Prostate gland (tissue), 2 donors: ENCODE measurements at regions not wholly inside any gene's neighbourhood (a gene's known extent, or its start where the extent isn't known, plus 50 kb on each side); places are given as distances from the start of the nearest gene placed in this dataset.

Source experiments
- DNase-seq: peaks from one replicate; pipeline ENCODE4 v3.0.0-alpha.2; 2019; ENCODE audit warnings: low spot score
- H3K27ac ChIP-seq, 2 donors: fragments of 200-600 bp; sonication (generic); 2 replicates each; pipeline ENCODE4 v1.5.1; 2017 to 2019
- H3K27me3 ChIP-seq: fragments of 200-600 bp; sonication (generic); replicated peaks from 2 replicates; pipeline ENCODE4 v1.5.1; 2019; ENCODE audit not compliant: insufficient read depth
- H3K36me3 ChIP-seq, 2 donors: fragments of 200-600 bp; sonication (generic); 1 replicate in 1 of 2; 2 replicates in 1 of 2; pipeline versions ENCODE4 v1.5.1 to v1.8.1; 2017 to 2019
- H3K4me1 ChIP-seq: fragments of 200-600 bp; sonication (generic); replicated peaks from 2 replicates; pipeline ENCODE4 v1.5.1; 2019
- H3K4me3 ChIP-seq, 2 donors: fragments of 200-600 bp; sonication (generic); 2 replicates each; pipeline ENCODE4 v1.5.1; 2017 to 2019
- H3K9me3 ChIP-seq: fragments of 200-600 bp; sonication (generic); 2 replicates; pipeline ENCODE4 v1.5.1; 2017
- POLR2A ChIP-seq: fragments of 450-650 bp; IDR thresholded peaks from one replicate; pipeline ENCODE4 v1.6.1; 2016; ENCODE audit warnings: antibody characterized with exemption, mild to moderate bottlenecking
- POLR2AphosphoS5 ChIP-seq: sonication (generic); formaldehyde crosslinking; IDR thresholded peaks from one replicate; pipeline ENCODE4 v1.6.1; 2017; ENCODE audit warnings: antibody characterized with exemption
- WGBS: methylation state at CpG from one replicate; pipeline ENCODE4 v1.1.5; 2018; 5-methylcytosine and 5-hydroxymethylcytosine counted together
- intact Hi-C: fragments of 100-400 bp; cut with DNase I; formaldehyde crosslinking; loops from one replicate; pipeline ENCODE4 v1.14.2; 2022
- TF ChIP-seq, protein P1 (sequence below), 4 experiments: fragments of 200-600 bp in 2 of 4; fragments of 450-650 bp in 2 of 4; sonication (generic) in 2 of 4; IDR thresholded peaks; 1 replicate in 3 of 4; 2 replicates in 1 of 4; pipeline ENCODE4 v1.5.1; 2016 to 2019; ENCODE audit warnings: antibody characterized with exemption in 4 of 4, mild to moderate bottlenecking in 2 of 4, moderate library complexity in 2 of 4

DNA sequence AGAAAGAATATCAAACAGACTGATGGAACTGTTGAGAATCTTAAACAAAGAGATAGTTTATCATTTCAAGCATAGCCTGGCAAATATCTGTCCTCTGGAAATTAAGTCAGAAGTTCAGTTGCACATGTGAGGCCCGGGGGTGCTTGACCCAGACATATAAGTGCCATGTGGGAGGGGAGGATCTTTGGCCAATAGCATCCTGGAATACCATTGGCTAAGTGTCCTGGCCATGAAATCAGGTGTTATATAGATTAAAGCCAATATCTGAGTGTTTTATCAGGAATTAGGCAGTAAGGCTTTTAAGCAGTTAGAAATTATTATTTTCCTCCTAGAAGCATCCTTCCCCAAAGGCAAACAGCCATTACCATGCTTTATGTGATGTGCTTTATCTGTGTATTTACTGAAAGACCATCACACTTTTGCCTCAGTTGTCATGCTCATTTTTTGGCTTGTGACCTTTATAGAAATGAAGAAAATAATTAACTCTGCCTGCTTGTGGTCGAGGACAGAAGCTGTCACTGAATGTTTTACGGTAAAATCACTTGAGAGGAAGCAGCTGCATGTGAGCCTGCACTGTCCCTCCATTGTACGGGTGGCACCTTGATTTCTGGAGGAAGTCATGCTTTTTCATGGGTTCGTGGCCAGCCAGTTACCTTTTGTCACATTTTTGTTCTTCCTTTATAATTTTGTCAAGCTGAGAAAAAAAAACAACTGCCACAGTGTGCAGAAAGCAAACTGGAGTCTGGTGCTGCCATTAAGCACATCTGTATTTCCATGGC is 259.9 kb upstream of the FMN2 start:
- intact Hi-C loops = no loop called here
- no peak overlapping the region for H3K4me3 ChIP-seq

DNA sequence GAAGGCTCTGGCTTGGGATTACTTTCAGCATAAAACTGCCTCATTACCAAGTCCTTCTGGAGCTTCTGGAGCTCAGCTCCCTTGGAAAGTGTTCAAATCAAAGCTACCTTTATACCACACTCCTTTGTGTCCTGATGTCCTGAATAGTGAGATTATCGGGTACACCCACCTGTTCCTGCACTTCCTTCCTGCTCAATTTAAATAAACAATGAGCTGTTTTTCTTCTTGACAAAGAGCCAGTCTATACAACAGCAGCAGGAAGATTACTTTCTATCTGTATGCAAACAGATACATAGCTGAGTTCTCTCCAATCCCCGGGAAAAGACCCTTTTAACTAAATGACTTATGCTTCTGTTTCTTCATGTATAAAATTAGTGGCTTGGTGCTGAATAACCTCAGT is 258.0 kb upstream of the FMN2 start:
- 27% methylated on average over 2 of the region's 2 CpGs for WGBS
- no peak for DNase-seq

More for the DNA sequence above, 259.9 kb upstream of the FMN2 start:
- no peaks in the 10 kb centered on the region for H3K4me1 ChIP-seq
- H3K36me3 ChIP-seq = no peaks in the 10 kb centered on the region
- DNase-seq = no peak
- WGBS = 58% methylated on average over 5 of the region's 5 CpGs
- TF ChIP-seq, protein P1, sequence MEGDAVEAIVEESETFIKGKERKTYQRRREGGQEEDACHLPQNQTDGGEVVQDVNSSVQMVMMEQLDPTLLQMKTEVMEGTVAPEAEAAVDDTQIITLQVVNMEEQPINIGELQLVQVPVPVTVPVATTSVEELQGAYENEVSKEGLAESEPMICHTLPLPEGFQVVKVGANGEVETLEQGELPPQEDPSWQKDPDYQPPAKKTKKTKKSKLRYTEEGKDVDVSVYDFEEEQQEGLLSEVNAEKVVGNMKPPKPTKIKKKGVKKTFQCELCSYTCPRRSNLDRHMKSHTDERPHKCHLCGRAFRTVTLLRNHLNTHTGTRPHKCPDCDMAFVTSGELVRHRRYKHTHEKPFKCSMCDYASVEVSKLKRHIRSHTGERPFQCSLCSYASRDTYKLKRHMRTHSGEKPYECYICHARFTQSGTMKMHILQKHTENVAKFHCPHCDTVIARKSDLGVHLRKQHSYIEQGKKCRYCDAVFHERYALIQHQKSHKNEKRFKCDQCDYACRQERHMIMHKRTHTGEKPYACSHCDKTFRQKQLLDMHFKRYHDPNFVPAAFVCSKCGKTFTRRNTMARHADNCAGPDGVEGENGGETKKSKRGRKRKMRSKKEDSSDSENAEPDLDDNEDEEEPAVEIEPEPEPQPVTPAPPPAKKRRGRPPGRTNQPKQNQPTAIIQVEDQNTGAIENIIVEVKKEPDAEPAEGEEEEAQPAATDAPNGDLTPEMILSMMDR (IDR thresholded peaks at IDR 0.05) = no peak
- no peak for TF ChIP-seq POLR2A
- TF ChIP-seq POLR2AphosphoS5 = no peak
- H3K27ac ChIP-seq = no peak overlapping the region
- H3K9me3 ChIP-seq = no peaks in the 10 kb centered on the region
- H3K27me3 ChIP-seq = no peaks in the 10 kb centered on the region

DNA sequence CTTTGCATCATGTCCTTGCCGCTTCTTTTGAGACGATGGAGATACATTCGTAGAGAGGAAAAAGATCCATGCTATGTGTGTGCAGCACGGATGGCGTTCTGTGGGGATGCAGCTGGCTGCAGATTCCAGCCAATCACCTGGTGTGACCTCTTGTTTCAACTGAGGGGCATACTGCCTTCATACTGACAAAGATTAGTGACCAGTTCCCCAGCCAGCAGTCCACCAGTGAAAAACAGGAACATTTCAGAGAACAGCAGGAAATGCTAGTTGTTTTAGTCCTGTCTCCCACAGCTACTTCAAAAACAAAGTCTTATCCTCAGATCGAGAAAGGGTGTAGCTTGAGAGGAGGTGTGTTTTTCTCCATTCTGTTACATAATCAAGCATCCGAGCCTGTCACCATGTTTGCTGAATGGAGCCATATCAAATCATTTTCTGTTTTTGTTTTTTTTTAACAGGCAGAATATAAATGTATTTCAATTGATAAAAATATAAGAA is 255.7 kb upstream of the FMN2 start:
- Histone ChIP-seq H3K4me1 (no peaks in the 10 kb centered on the region), H3K36me3 (no peaks in the 10 kb centered on the region), H3K27me3 (no peaks in the 10 kb centered on the region), H3K27ac (no peak overlapping the region), H3K9me3 (no peaks in the 10 kb centered on the region), H3K4me3 (no peak overlapping the region)
- TF ChIP-seq POLR2A (no peak), POLR2AphosphoS5 (no peak)
- TF ChIP-seq, protein P1 (IDR thresholded peaks at IDR 0.05) = no peak
- DNase-seq = no peak
- WGBS = 85% methylated on average over 7 of the region's 7 CpGs
- intact Hi-C loops = no loop called here

More for the DNA sequence above, 258.0 kb upstream of the FMN2 start:
- no peak overlapping the region for H3K27ac ChIP-seq
- H3K36me3 ChIP-seq = no peaks in the 10 kb centered on the region
- intact Hi-C loops = no loop called here
- TF ChIP-seq POLR2AphosphoS5 (no peak), POLR2A (no peak)
- TF ChIP-seq, protein P1 (IDR thresholded peaks at IDR 0.05) = no peak
- no peaks in the 10 kb centered on the region for H3K9me3 ChIP-seq
- no peaks in the 10 kb centered on the region for H3K4me1 ChIP-seq
- no peak overlapping the region for H3K4me3 ChIP-seq
- no peaks in the 10 kb centered on the region for H3K27me3 ChIP-seq

DNA sequence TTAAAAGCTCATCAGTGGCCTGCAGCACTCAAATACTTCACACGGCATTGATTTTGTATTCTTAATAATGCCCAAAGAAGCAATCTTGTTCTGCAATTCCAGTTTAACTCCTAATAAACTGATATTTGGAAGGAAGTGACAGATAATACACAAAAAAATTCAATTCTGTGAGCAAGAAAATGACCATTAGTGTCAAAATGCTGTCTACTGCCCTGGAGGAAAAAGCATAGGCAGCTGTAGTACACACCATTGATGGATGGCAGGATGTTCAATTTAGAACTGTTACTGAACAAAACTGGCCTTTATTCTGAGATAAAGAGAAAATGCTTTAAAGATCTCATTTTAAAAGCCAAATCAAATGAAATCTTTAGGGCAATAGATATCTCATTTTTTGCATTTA is 251.3 kb upstream of the FMN2 start:
- Histone ChIP-seq H3K27ac (no peak overlapping the region), H3K4me1 (no peaks in the 10 kb centered on the region), H3K27me3 (no peaks in the 10 kb centered on the region), H3K36me3 (no peaks in the 10 kb centered on the region), H3K4me3 (no peak overlapping the region), H3K9me3 (no peaks in the 10 kb centered on the region)
- WGBS = 92% methylated on average over 1 of the region's 1 CpG
- intact Hi-C loops = no loop called here
- TF ChIP-seq POLR2AphosphoS5 (no peak), POLR2A (no peak)
- TF ChIP-seq, protein P1 (IDR thresholded peaks at IDR 0.05) = no peak
- no peak for DNase-seq

DNA sequence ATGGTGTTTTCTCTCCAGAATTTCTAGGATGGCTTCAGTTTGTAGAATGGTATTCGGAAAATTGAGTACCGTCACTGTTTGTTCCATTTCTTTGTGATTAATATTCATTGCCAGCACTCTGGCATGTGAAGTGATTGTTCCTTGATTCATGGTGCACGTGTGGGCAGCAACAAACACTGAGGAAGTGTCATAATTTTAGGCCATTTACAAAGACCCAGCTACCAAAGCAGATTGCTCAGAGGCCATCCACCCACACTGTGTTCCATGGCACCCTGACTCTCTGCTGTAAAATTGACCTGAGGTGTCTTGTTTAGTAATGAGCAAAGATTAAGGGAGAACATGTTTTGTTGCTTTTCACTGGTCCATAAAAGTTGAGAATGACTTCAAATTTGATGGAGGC is 250.9 kb upstream of the FMN2 start:
- Histone ChIP-seq H3K4me3 (no peak overlapping the region), H3K9me3 (no peaks in the 10 kb centered on the region), H3K4me1 (no peaks in the 10 kb centered on the region), H3K27me3 (no peaks in the 10 kb centered on the region), H3K27ac (no peak overlapping the region), H3K36me3 (no peaks in the 10 kb centered on the region)
- intact Hi-C loops = no loop called here
- DNase-seq = no peak
- WGBS = 77% methylated on average over 3 of the region's 3 CpGs
- TF ChIP-seq, protein P1 (IDR thresholded peaks at IDR 0.05) = no peak
- TF ChIP-seq POLR2AphosphoS5 (no peak), POLR2A (no peak)
